HFFc6 (cell line): ENCODE measurements at regions not wholly inside any gene's neighbourhood (a gene's known extent, or its start where the extent isn't known, plus 50 kb on each side); places are given as distances from the start of the nearest gene placed in this dataset.

Source experiments
- DNase-seq: peaks from one replicate; pipeline ENCODE4 v3.0.0-alpha.2; 2018
- H3K27ac Mint-ChIP-seq: 2 replicates; pipeline ENCODE4 v1.8.0; 2020; ENCODE audit warnings: mild to moderate bottlenecking, mixed read lengths
- H3K27me3 Mint-ChIP-seq: 2 replicates; pipeline ENCODE4 v1.8.0; 2021; ENCODE audit warnings: mild to moderate bottlenecking, moderate library complexity, mixed read lengths; ENCODE audit not compliant: insufficient read depth
- H3K36me3 Mint-ChIP-seq: 2 replicates; pipeline ENCODE4 v1.8.0; 2021; ENCODE audit warnings: low read depth, mixed read lengths
- H3K4me1 Mint-ChIP-seq: 2 replicates; pipeline ENCODE4 v1.8.0; 2020; ENCODE audit warnings: low read depth, mixed read lengths
- H3K4me3 Mint-ChIP-seq: 2 replicates; pipeline ENCODE4 v1.8.0; 2020; ENCODE audit warnings: mild to moderate bottlenecking, moderate library complexity, mixed read lengths
- H3K9me3 Mint-ChIP-seq: 2 replicates; pipeline ENCODE4 v1.8.0; 2020; ENCODE audit warnings: mild to moderate bottlenecking, mixed read lengths
- CTCF ChIP-seq: fragments of 200-600 bp; sonication (generic); IDR thresholded peaks from 2 replicates; pipeline ENCODE4 v1.5.0; 2021; ENCODE audit warnings: antibody characterized with exemption, mild to moderate bottlenecking

- no peak for DNase-seq
- Mint-ChIP-seq H3K27me3 (no peaks in the 10 kb centered on the region; the same call in 1 of the 2 replicates), H3K4me3 (no peak overlapping the region), H3K9me3 (peaks cover 10% of the 10 kb centered on the region), H3K36me3 (peaks cover under 1% of the 10 kb centered on the region; the same call in 1 of the 2 replicates), H3K4me1 (no peaks in the 10 kb centered on the region), H3K27ac (no peak overlapping the region)
- TF ChIP-seq CTCF, result no peak
Observed at GRCh38 chr4:14608630-14609029, 393.7 kb upstream of the CPEB2 start.

DNA sequence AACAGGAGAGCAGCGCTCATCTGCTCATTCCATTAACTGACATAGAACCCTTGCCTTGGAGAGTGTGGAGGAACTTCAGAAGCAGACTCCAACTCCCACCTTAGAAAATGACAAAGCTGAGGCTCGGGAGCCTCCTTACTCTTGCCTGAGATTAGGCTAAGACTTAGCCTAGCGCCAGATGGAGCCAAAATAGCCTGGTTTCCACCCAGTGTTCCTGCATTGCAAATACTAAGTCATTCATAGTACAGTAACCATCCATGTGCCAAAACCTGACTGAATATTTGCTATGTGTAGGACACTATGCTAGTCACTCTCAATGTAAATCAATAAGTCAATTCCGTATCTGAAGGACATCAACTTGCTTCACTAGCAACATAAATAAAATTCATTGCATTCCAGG, 387.4 kb upstream of the CPEB2 start:
- Mint-ChIP-seq H3K4me1 (no peaks in the 10 kb centered on the region), H3K27ac (no peak overlapping the region), H3K4me3 (no peak overlapping the region)

GRCh38 chr4:14615671-14616070, 386.6 kb upstream of the CPEB2 start:
- Mint-ChIP-seq H3K4me1 (no peaks in the 10 kb centered on the region), H3K9me3 (peaks cover 16% of the 10 kb centered on the region), H3K4me3 (no peak overlapping the region), H3K36me3 (peaks cover 6% of the 10 kb centered on the region; the same call in 1 of the 2 replicates), H3K27me3 (no peaks in the 10 kb centered on the region), H3K27ac (no peak overlapping the region)
- no peak for DNase-seq
- no peak for TF ChIP-seq CTCF

More for the DNA sequence above, 387.4 kb upstream of the CPEB2 start:
- H3K36me3 Mint-ChIP-seq, result peaks cover 6% of the 10 kb centered on the region; the same call in 1 of the 2 replicates
- H3K9me3 Mint-ChIP-seq, result peaks cover 17% of the 10 kb centered on the region
- no peak for DNase-seq
- no peak for TF ChIP-seq CTCF
- H3K27me3 Mint-ChIP-seq, result no peaks in the 10 kb centered on the region

GRCh38 chr4:14620567-14621141, 381.6 kb upstream of the CPEB2 start:
- H3K9me3 Mint-ChIP-seq, result peaks cover 5% of the 10 kb centered on the region; the same call in 1 of the 2 replicates
- H3K27ac Mint-ChIP-seq, result no peak overlapping the region
- H3K27me3 Mint-ChIP-seq, result no peaks in the 10 kb centered on the region
- DNase-seq, result no peak
- H3K4me1 Mint-ChIP-seq, result no peaks in the 10 kb centered on the region
- no peak overlapping the region for H3K4me3 Mint-ChIP-seq
- no peak for TF ChIP-seq CTCF
- no peaks in the 10 kb centered on the region for H3K36me3 Mint-ChIP-seq

GRCh38 chr4:14621731-14622463, 380.4 kb upstream of the CPEB2 start:
- no peaks in the 10 kb centered on the region for H3K4me1 Mint-ChIP-seq
- DNase-seq, result no peak
- no peaks in the 10 kb centered on the region for H3K36me3 Mint-ChIP-seq
- H3K27ac Mint-ChIP-seq, result no peak overlapping the region
- H3K27me3 Mint-ChIP-seq, result no peaks in the 10 kb centered on the region
- H3K9me3 Mint-ChIP-seq, result peaks cover 8% of the 10 kb centered on the region
- TF ChIP-seq CTCF, result no peak
- no peak overlapping the region for H3K4me3 Mint-ChIP-seq
